A549 (cell line): ENCODE measurements at regions not wholly inside any gene's neighbourhood (a gene's known extent, or its start where the extent isn't known, plus 50 kb on each side); places are given as distances from the start of the nearest gene placed in this dataset.

Source experiments
- ATAC-seq, 2 experiments: fragments of 200-7000 bp in 1 of 2; fragments of >200 bp in 1 of 2; cut with Nextera tagmentation in 1 of 2; cut with Tn5 transposase in 1 of 2; 3 replicates each; pipeline versions ENCODE4 v1.8.0 to v1.9.1; 2018 to 2020; ENCODE audit warnings: mild to moderate bottlenecking in 1 of 2, moderate library complexity in 1 of 2
- CTCF ChIA-PET: fragments of 300-600 bp; sonication (Branson Sonifier 250); formaldehyde crosslinking; extraction: SDS; loops from one replicate; lab custom pipeline; 2021; ENCODE audit warnings: antibody characterized with exemption, inconsistent platforms; lab: Yijun Ruan, JAX
- POLR2A ChIA-PET: fragments of 350-600 bp; formaldehyde crosslinking; extraction: SDS; loops from one replicate; lab custom pipeline; 2021; ENCODE audit warnings: antibody characterized with exemption, inconsistent platforms; lab: Yijun Ruan, JAX
- DNase-seq, 2 experiments: peaks; one replicate each; pipeline versions ENCODE4 v3.0.0 to v3.0.0-alpha.2; 2011 to 2016; ENCODE audit warnings: low read depth in 1 of 2, low spot score in 1 of 2
- FAIRE-seq: peaks from 2 replicates; lab custom pipeline; 2011; peaks lifted over from hg19 to GRCh38; lab: Jason Lieb, UNC
- H3K27ac ChIP-seq, 2 experiments: fragments of >200 bp; sonication (Bioruptor Twin); formaldehyde crosslinking; 3 replicates each; pipeline ENCODE4 v1.5.1; 2016 to 2017
- H3K4me1 ChIP-seq: fragments of >200 bp; sonication (Bioruptor Twin); formaldehyde crosslinking; 3 replicates; pipeline ENCODE4 v1.6.1; 2016
- H3K4me2 ChIP-seq: fragments of >200 bp; sonication (Bioruptor Twin); formaldehyde crosslinking; 3 replicates; pipeline ENCODE4 v1.6.1; 2016
- H3K4me3 ChIP-seq: fragments of >200 bp; sonication (Bioruptor Twin); formaldehyde crosslinking; 3 replicates; pipeline ENCODE4 v1.5.1; 2016
- H3K9me3 ChIP-seq: fragments of >200 bp; sonication (Bioruptor Twin); formaldehyde crosslinking; 3 replicates; pipeline ENCODE4 v1.6.1; 2016
- BCL3 ChIP-seq: fragments of >200 bp; sonication (Bioruptor Twin); formaldehyde crosslinking; IDR thresholded peaks from 3 replicates; pipeline ENCODE4 v1.6.1; 2016
- CBX8 ChIP-seq: fragments of 200-600 bp; sonication (generic); IDR thresholded peaks from 2 replicates; pipeline ENCODE4 v1.6.1; 2016
- CEBPB ChIP-seq, 2 experiments: fragments of >200 bp in 1 of 2; sonication (Bioruptor Twin) in 1 of 2; formaldehyde crosslinking in 1 of 2; IDR thresholded peaks; 2 replicates each; pipeline ENCODE4 v1.6.1; 2012 to 2016
- CHD4 ChIP-seq: fragments of 200-600 bp; sonication (generic); IDR thresholded peaks from 2 replicates; pipeline ENCODE4 v1.6.1; 2016; ENCODE audit warnings: antibody characterized with exemption, mild to moderate bottlenecking, borderline replicate concordance
- EP300 ChIP-seq, 2 experiments: fragments of >200 bp; sonication (Bioruptor Twin); formaldehyde crosslinking; IDR thresholded peaks; 2 replicates in 1 of 2; 3 replicates in 1 of 2; pipeline ENCODE4 v1.6.1; 2016 to 2017
- ESRRA ChIP-seq: fragments of 150-350 bp; IDR thresholded peaks from 2 replicates; pipeline ENCODE4 v1.6.1; 2014; ENCODE audit warnings: mild to moderate bottlenecking, low read length, borderline replicate concordance
- FOSL2 ChIP-seq, 2 experiments: fragments of 450-650 bp in 1 of 2; fragments of >200 bp in 1 of 2; sonication (Bioruptor Twin) in 1 of 2; formaldehyde crosslinking; IDR thresholded peaks; 2 replicates each; pipeline versions ENCODE4 v1.5.0 to v1.6.1; 2016 to 2020; ENCODE audit warnings: mild to moderate bottlenecking in 1 of 2, moderate library complexity in 1 of 2
- GATA3 ChIP-seq: IDR thresholded peaks from 2 replicates; pipeline ENCODE4 v1.6.1; 2012; ENCODE audit warnings: borderline replicate concordance
- HES2 ChIP-seq: fragments of >200 bp; sonication (Bioruptor Twin); formaldehyde crosslinking; IDR thresholded peaks from 2 replicates; pipeline ENCODE4 v1.6.1; 2016
- HEYL ChIP-seq: fragments of 250-450 bp; sonication (Bioruptor Pico); IDR thresholded peaks from 2 replicates; pipeline ENCODE4 v1.8.0; 2021; ENCODE audit warnings: mild to moderate bottlenecking, moderate library complexity
- HMGXB4 ChIP-seq: fragments of 250-450 bp; sonication (Bioruptor Pico); IDR thresholded peaks from 2 replicates; pipeline ENCODE4 v1.5.0; 2021; ENCODE audit warnings: mild to moderate bottlenecking, moderate library complexity, borderline replicate concordance
- HOXA7 ChIP-seq: fragments of 250-450 bp; sonication (Bioruptor Pico); IDR thresholded peaks from 2 replicates; pipeline ENCODE4 v1.5.0; 2020; ENCODE audit warnings: mild to moderate bottlenecking, moderate library complexity
- JUN ChIP-seq, 2 experiments: fragments of >200 bp; sonication (Bioruptor Twin); formaldehyde crosslinking; IDR thresholded peaks; 2 replicates in 1 of 2; 3 replicates in 1 of 2; pipeline ENCODE4 v1.6.1; 2016 to 2017
- JUNB ChIP-seq: fragments of >200 bp; sonication (Bioruptor Twin); formaldehyde crosslinking; IDR thresholded peaks from 2 replicates; pipeline ENCODE4 v1.6.1; 2016
- MAFK ChIP-seq: fragments of 450-650 bp; IDR thresholded peaks from 2 replicates; pipeline ENCODE4 v1.6.1; 2014; ENCODE audit not compliant: partially characterized antibody
- MAX ChIP-seq: IDR thresholded peaks from 2 replicates; pipeline ENCODE4 v1.6.1; 2012
- MYC ChIP-seq: IDR thresholded peaks from 2 replicates; pipeline ENCODE4 v1.6.1; 2012; ENCODE audit warnings: mild to moderate bottlenecking, inconsistent platforms, low read length, improper control_type of control experiment, borderline replicate concordance
- NPAS2 ChIP-seq: fragments of 250-450 bp; sonication (Bioruptor Pico); IDR thresholded peaks from 2 replicates; pipeline ENCODE4 v1.8.0; 2022; ENCODE audit warnings: mild to moderate bottlenecking, moderate library complexity, borderline replicate concordance
- PBX3 ChIP-seq: IDR thresholded peaks from 2 replicates; pipeline ENCODE4 v1.6.1; 2012
- PHF8 ChIP-seq: fragments of 200-600 bp; sonication (generic); IDR thresholded peaks from 2 replicates; pipeline ENCODE4 v1.6.1; 2016; ENCODE audit warnings: low read depth, mild to moderate bottlenecking, antibody characterized with exemption, moderate library complexity, borderline replicate concordance
- RAD21 ChIP-seq, 2 experiments: fragments of >200 bp in 1 of 2; sonication (Bioruptor Twin) in 1 of 2; formaldehyde crosslinking in 1 of 2; IDR thresholded peaks in 1 of 2; conservative IDR thresholded peaks in 1 of 2; 2 replicates in 1 of 2; 3 replicates in 1 of 2; pipeline ENCODE4 v1.6.1; 2012 to 2018; ENCODE audit warnings: inconsistent platforms in 1 of 2
- RCOR1 ChIP-seq: fragments of 150-350 bp; IDR thresholded peaks from 2 replicates; pipeline ENCODE4 v1.6.1; 2014; ENCODE audit warnings: antibody characterized with exemption, low read length, low read depth
- SMC3 ChIP-seq: fragments of >200 bp; sonication (Bioruptor Twin); formaldehyde crosslinking; IDR thresholded peaks from 3 replicates; pipeline ENCODE4 v1.6.1; 2018; ENCODE audit warnings: inconsistent platforms
- ZSCAN20 ChIP-seq: fragments of 250-450 bp; sonication (Bioruptor Pico); IDR thresholded peaks from 2 replicates; pipeline ENCODE4 v1.8.0; 2022; ENCODE audit warnings: mild to moderate bottlenecking, moderate library complexity
- WGBS: methylation state at CpG from one replicate; pipeline ENCODE4 v1.1.6; 2017; ENCODE audit errors: missing lambda C conversion rate; 5-methylcytosine and 5-hydroxymethylcytosine counted together

GRCh38 chr7:116316838-116317628 is 106.7 kb downstream of the TES start:
- peak; percentile 78 to 98 for DNase-seq
- H3K4me1 ChIP-seq, result peaks cover 34% of the 10 kb centered on the region
- TF ChIP-seq CHD4, result no peak
- peak; percentile 80 to 85; a peak in 4 of 5 replicates for TF ChIP-seq EP300 (IDR thresholded peaks at IDR 0.05)
- peak; percentile 44 to 86 for TF ChIP-seq CEBPB (IDR thresholded peaks at IDR 0.05)
- no peak for TF ChIP-seq ZSCAN20 (CRISPR knock-in tag)
- no peak for TF ChIP-seq HEYL (CRISPR knock-in tag)
- peak; percentile 84 for TF ChIP-seq PBX3
- TF ChIP-seq MYC, result 0 out of 2 replicates have a peak, but pooled peaks have one; percentile 19
- 0 out of 2 replicates have a peak, but pooled peaks have one; percentile 14 for TF ChIP-seq ESRRA
- TF ChIP-seq JUN (IDR thresholded peaks at IDR 0.05), result peak; percentile 83 to 96
- peak; percentile 96 for TF ChIP-seq GATA3
- TF ChIP-seq RCOR1, result no peak
- 0 out of 2 replicates have a peak, but pooled peaks have one; percentile 30 for TF ChIP-seq HES2
- TF ChIP-seq JUNB, result peak; percentile 98
- no peak for TF ChIP-seq NPAS2 (CRISPR knock-in tag)
- no peak for TF ChIP-seq HOXA7
- TF ChIP-seq FOSL2 (IDR thresholded peaks at IDR 0.05), result peak; percentile 97
- TF ChIP-seq FOSL2 (CRISPR knock-in tag; IDR thresholded peaks at IDR 0.05), result peak; percentile 99
- peak; percentile 60 to 61 for TF ChIP-seq RAD21 (conservative IDR thresholded peaks at IDR 0.05 in 1 of 2, IDR thresholded peaks at IDR 0.05 in 1 of 2)
- peak; percentile 73 for TF ChIP-seq SMC3
- no peak for TF ChIP-seq PHF8
- TF ChIP-seq BCL3, result peak; percentile 85; the same call in 2 of the 3 replicates
- TF ChIP-seq MAX, result peak; percentile 90
- TF ChIP-seq MAFK, result peak; percentile 9
- no peak for TF ChIP-seq CBX8
- no peak for TF ChIP-seq HMGXB4 (CRISPR knock-in tag)
- TF ChIP-seq, all 56 proteins: peak for 15
- ChIA-PET POLR2A (interaction anchor here (1.2 kb wide), 1 partner anchor 46 kb away, joined by 3 read pairs; no protein-coding TSS in a partner anchor), CTCF (no interaction called here)
- Histone ChIP-seq H3K27ac (peak overlapping the region; percentile 86 to 88), H3K4me3 (peak overlapping the region; percentile 2; the same call in 1 of the 3 replicates), H3K4me2 (peak overlapping the region; percentile 79), H3K9me3 (peaks cover 15% of the 10 kb centered on the region; the same call in 2 of the 3 replicates)
- ATAC-seq (peak; percentile 98 to 99), FAIRE-seq (peak; percentile 98)
- 6% methylated on average over 7 of the region's 7 CpGs for WGBS
